RWPE1 (cell line): ENCODE measurements at regions not wholly inside any gene's neighbourhood (a gene's known extent, or its start where the extent isn't known, plus 50 kb on each side); places are given as distances from the start of the nearest gene placed in this dataset.
"Not testable (repeated sequence)": the region's sequence is repeated elsewhere in the genome, so short reads cannot be mapped to it uniquely, and the experiment has no call there.

Experiments
- CTCF ChIA-PET: fragments of 350-600 bp; sonication (Branson Sonifier 250); formaldehyde crosslinking; extraction: SDS; loops from one replicate; lab custom pipeline; 2021; lab: Yijun Ruan, JAX
- POLR2A ChIA-PET: fragments of 400-600 bp; formaldehyde crosslinking; extraction: SDS; loops from one replicate; lab custom pipeline; 2020; ENCODE audit warnings: antibody characterized with exemption; ENCODE audit not compliant: low non-redundant PET; lab: Yijun Ruan, JAX
- DNase-seq: peaks from one replicate; pipeline ENCODE4 v3.0.0; 2012; ENCODE audit warnings: low spot score
- H3K27ac ChIP-seq: fragments of 450-650 bp; 2 replicates; pipeline ENCODE4 v1.5.1; 2017
- TF ChIP-seq, protein P1 (sequence below): fragments of 450-650 bp; conservative IDR thresholded peaks from 2 replicates; pipeline ENCODE4 v1.5.1; 2017; ENCODE audit warnings: low read depth, mild to moderate bottlenecking

DNA sequence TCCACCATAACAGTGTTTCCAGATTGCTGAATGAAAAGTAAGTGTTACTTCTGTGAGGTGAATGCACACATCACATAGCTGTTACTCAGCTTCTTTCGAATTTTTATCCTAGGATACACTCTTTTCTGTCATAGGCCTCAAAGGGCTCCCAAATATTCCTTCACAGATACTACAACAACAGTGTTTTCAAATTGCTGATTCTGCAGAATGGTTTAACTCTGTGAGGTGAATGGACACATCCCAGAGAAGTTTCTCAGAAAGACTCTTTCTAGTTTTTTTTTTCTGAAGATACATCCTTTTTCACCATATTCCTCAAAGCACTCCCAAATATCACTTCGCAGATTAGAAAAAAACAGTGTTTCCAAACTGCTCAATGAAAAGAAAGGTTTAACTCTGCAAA lies 221.1 kb downstream of the OR4A5 start:
- no peak overlapping the region for H3K27ac ChIP-seq
- ChIA-PET CTCF (no interaction called here), POLR2A (no interaction called here)
- TF ChIP-seq, protein P1, sequence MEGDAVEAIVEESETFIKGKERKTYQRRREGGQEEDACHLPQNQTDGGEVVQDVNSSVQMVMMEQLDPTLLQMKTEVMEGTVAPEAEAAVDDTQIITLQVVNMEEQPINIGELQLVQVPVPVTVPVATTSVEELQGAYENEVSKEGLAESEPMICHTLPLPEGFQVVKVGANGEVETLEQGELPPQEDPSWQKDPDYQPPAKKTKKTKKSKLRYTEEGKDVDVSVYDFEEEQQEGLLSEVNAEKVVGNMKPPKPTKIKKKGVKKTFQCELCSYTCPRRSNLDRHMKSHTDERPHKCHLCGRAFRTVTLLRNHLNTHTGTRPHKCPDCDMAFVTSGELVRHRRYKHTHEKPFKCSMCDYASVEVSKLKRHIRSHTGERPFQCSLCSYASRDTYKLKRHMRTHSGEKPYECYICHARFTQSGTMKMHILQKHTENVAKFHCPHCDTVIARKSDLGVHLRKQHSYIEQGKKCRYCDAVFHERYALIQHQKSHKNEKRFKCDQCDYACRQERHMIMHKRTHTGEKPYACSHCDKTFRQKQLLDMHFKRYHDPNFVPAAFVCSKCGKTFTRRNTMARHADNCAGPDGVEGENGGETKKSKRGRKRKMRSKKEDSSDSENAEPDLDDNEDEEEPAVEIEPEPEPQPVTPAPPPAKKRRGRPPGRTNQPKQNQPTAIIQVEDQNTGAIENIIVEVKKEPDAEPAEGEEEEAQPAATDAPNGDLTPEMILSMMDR = no peak
- DNase-seq = no peak

DNA sequence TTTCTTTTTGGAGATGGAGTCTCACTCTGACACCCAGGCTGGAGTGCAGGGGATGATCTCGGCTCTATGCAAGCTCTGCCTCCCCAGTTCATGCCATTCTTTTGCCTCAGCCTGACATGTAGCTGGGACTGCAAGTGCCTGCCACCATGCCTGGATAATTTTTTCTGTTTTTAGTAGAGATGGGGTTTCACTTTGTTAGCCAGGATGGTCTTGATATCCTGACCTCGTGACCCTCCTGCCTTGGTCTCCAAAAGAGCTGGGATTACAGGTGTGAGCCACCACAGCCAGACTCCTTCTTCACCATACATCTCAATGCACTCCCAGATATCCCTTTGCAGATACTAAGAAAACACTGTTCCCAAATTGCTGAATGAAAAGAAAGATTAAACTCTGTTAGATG lies 224.3 kb downstream of the OR4A5 start:
- no peak overlapping the region for H3K27ac ChIP-seq
- POLR2A ChIA-PET = no interaction called here
- CTCF ChIA-PET = no interaction called here
- TF ChIP-seq, protein P1 = no peak
- no peak for DNase-seq

- no peak for DNase-seq
- ChIA-PET CTCF (no interaction called here), POLR2A (no interaction called here)
- no peak overlapping the region for H3K27ac ChIP-seq
- TF ChIP-seq, protein P1 = no peak
Observed at GRCh38 chr11:54944211-54944610, 237.6 kb downstream of the OR4A5 start.

GRCh38 chr11:54946424-54946823 lies 239.8 kb downstream of the OR4A5 start:
- CTCF ChIA-PET = interaction anchor here (0.7 kb wide), 1 partner anchor 1965 kb away, joined by 3 read pairs; no protein-coding TSS in a partner anchor
- no peak overlapping the region for H3K27ac ChIP-seq
- no peak for DNase-seq
- POLR2A ChIA-PET = no interaction called here
- TF ChIP-seq, protein P1 = no peak

DNA sequence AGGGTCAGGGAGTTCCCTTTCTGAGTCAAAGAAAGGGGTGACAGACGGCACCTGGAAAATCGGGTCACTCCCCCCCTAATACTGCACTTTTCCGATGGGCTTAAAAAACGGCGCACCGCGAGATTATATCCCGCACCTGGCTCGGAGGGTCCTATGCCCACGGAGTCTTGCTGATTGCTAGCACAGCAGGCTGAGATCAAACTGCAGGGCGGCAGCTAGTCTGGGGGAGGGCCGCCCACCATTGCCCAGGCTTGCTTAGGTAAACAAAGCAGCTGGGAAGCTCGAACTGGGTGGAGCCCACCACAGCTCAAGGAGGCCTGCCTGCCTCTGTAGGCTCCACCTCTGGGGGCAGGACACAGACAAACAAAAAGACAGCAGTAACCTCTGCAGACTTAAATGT lies 240.5 kb downstream of the OR4A5 start:
- H3K27ac ChIP-seq, POLR2A ChIA-PET, DNase-seq: not testable (repeated sequence)
- CTCF ChIA-PET = interaction anchor here (0.7 kb wide), 1 partner anchor 1964 kb away, joined by 3 read pairs; no protein-coding TSS in a partner anchor

DNA sequence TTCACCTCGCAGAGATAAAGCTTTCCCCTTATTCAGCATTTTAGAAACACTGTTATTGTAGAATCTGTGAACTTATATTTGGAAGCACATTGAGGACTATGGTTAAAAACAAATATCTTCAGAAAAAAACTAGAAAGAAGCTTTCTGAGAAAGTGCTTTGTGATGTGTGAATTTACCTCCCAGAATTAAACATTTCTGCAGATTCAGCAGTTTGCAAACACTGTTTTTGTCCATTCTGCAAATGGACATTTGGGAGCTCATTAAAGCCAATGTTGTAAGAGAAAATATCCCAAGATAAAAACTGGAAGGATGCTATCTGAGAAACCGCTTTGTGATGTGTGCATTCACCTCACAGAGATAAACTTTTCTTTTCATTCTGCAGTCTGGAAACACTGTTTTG lies 272.7 kb downstream of the OR4A5 start:
- DNase-seq = no peak
- TF ChIP-seq, protein P1 = no peak
- POLR2A ChIA-PET = no interaction called here
- CTCF ChIA-PET = interaction anchor here (0.5 kb wide), 1 partner anchor 100 kb away, joined by 3 read pairs; no protein-coding TSS in a partner anchor
- H3K27ac ChIP-seq = no peak overlapping the region

DNA sequence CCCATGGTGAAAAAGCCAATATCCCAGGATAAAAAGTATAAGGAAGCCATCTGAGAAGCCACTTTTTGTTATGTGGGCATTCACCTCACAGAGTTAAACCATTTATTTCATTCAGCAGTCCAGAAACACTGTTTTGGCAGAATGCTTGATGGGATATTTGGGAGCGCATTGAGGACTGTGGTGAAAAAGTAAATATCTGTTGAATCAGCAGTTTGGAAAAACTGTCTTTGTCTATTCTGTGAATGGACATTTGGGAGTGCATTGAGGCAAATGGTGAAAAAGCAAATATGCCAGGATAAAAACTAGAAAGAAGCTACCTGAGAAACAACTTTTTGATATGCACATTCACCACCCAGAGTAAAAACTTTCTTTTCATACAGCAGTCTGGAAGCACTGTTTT lies 276.2 kb upstream of the TRIM48 start:
- DNase-seq = no peak
- POLR2A ChIA-PET = no interaction called here
- CTCF ChIA-PET = no interaction called here
- no peak overlapping the region for H3K27ac ChIP-seq
- TF ChIP-seq, protein P1 = no peak

DNA sequence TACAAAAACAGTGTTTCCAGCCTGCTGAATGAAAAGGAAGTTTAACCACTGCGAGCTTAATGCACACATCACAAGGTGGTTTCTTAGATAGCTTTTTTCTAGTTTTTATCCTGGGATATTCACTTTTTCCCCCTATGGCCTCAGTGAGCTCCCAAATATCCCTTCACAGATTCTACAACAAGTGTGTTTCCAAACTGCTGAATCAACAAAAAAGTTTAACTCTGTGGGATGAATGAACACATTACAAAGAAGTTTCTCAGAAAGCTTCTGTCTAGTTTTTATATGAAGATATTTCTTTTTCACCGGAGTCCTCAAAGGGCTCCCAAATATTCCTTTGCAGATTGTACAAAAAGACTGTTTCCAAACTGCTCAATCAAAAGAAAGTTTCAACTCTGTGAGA lies 233.1 kb upstream of the TRIM48 start:
- CTCF ChIA-PET, DNase-seq, H3K27ac ChIP-seq, POLR2A ChIA-PET: not testable (repeated sequence)
